Psoas muscle (tissue), 7 donors: ENCODE measurements at regions not wholly inside any gene's neighbourhood (a gene's known extent, or its start where the extent isn't known, plus 50 kb on each side); places are given as distances from the start of the nearest gene placed in this dataset.

Experiments
- ATAC-seq, 4 donors: fragments of 200-7000 bp; cut with Tn5 transposase; one replicate each; pipeline ENCODE4 v1.9.1; 2020; ENCODE audit warnings: moderate library complexity in 3 of 4, mild to moderate bottlenecking in 2 of 4
- DNase-seq, 2 donors: peaks; one replicate each; pipeline ENCODE4 v3.0.0-alpha.2; 2020
- H3K27ac ChIP-seq: fragments of 200-600 bp; one replicate; pipeline ENCODE4 v1.8.0; 2022
- H3K27me3 ChIP-seq, 3 donors: fragments of 200-600 bp in 1 of 3; one replicate each; pipeline versions ENCODE4 v1.6.1 to v1.8.0; 2013 to 2022; ENCODE audit warnings: low read length in 2 of 3, mild to moderate bottlenecking in 2 of 3, moderate library complexity in 1 of 3; ENCODE audit not compliant: insufficient read depth in 3 of 3
- H3K36me3 ChIP-seq, 2 donors: fragments of 200-600 bp in 1 of 2; one replicate each; pipeline versions ENCODE4 v1.6.1 to v1.8.0; 2013 to 2022; ENCODE audit warnings: low read depth in 1 of 2, mild to moderate bottlenecking in 1 of 2, moderate library complexity in 1 of 2; ENCODE audit not compliant: insufficient read depth in 1 of 2
- H3K4me1 ChIP-seq: fragments of 200-600 bp; one replicate; pipeline ENCODE4 v1.8.0; 2022
- H3K4me3 ChIP-seq: fragments of 200-600 bp; one replicate; pipeline ENCODE4 v1.8.0; 2022; ENCODE audit warnings: mild to moderate bottlenecking
- H3K9me3 ChIP-seq: fragments of 200-600 bp; one replicate; pipeline ENCODE4 v1.8.0; 2022
- WGBS, 3 donors: extraction: QIAGEN DNeasy Blood & Tissue Kit; methylation state at CpG; one replicate each; pipeline versions ENCODE4 v1.1.6 to v1.1.7; 2013; 5-methylcytosine and 5-hydroxymethylcytosine counted together
- intact Hi-C, 2 donors: fragments of 100-400 bp; cut with DNase I; formaldehyde crosslinking; loops; one replicate each; pipeline versions ENCODE4 v1.11.0 to v1.14.2; 2022
- TF ChIP-seq, protein P1 (sequence below): fragments of 200-600 bp; IDR thresholded peaks from one replicate; pipeline ENCODE4 v1.8.0; 2022; ENCODE audit warnings: antibody characterized with exemption
- donor health status: healthy with polysubstance abuse.
- donor health status: DM: no; HTN: no; CAD: no; lungs with moderate emphysema.
- donor health status: Bipolar disorder and iron deficiency.
- donor health status: healthy.
- donor health status: DM: yes; HTN: yes; CAD: no.
- donor health status: DM: no; HTN: no; CAD: no.
- donor health status: DM: yes; HTN: yes; CAD: no.

DNA sequence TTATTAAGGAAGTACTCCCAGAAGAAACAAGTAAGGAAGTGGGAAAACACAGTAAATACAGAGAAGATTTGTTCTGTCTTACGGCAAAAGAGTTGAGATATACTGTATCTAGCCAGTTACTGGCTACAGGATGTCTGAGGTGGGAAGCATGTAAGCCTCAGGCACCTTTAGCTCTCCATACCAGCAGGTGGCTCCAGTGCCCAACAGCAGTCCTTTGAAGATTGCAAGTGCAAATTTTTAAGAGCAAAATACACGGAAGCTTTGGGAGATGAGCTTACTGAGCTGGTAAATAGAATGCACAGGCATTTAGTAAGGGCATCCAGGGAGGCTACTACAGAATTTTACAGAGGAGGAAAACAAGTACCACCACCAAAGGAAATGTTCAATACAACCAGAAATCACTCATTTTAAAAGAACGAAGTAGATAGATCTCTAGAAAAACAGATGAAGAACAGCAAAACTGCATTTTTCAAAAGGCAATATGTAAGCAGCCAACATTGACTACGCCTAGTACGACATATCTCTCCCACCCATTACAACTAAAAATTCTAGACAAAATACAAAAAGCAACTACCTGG, 57.9 kb upstream of the VSTM2B start:
- H3K9me3 ChIP-seq = peaks cover 4% of the 10 kb centered on the region
- no peaks in the 10 kb centered on the region for H3K27me3 ChIP-seq
- no peak overlapping the region for H3K4me3 ChIP-seq
- TF ChIP-seq, protein P1, sequence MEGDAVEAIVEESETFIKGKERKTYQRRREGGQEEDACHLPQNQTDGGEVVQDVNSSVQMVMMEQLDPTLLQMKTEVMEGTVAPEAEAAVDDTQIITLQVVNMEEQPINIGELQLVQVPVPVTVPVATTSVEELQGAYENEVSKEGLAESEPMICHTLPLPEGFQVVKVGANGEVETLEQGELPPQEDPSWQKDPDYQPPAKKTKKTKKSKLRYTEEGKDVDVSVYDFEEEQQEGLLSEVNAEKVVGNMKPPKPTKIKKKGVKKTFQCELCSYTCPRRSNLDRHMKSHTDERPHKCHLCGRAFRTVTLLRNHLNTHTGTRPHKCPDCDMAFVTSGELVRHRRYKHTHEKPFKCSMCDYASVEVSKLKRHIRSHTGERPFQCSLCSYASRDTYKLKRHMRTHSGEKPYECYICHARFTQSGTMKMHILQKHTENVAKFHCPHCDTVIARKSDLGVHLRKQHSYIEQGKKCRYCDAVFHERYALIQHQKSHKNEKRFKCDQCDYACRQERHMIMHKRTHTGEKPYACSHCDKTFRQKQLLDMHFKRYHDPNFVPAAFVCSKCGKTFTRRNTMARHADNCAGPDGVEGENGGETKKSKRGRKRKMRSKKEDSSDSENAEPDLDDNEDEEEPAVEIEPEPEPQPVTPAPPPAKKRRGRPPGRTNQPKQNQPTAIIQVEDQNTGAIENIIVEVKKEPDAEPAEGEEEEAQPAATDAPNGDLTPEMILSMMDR = no peak
- H3K27ac ChIP-seq = no peak overlapping the region
- WGBS, 3 donors = 56 to 64% (median 63%) methylated on average over 5 of the region's 5 CpGs
- intact Hi-C loops = no loop called here
- H3K4me1 ChIP-seq = no peaks in the 10 kb centered on the region
- ATAC-seq = no peak
- H3K36me3 ChIP-seq = no peaks in the 10 kb centered on the region
- DNase-seq = no peak

DNA sequence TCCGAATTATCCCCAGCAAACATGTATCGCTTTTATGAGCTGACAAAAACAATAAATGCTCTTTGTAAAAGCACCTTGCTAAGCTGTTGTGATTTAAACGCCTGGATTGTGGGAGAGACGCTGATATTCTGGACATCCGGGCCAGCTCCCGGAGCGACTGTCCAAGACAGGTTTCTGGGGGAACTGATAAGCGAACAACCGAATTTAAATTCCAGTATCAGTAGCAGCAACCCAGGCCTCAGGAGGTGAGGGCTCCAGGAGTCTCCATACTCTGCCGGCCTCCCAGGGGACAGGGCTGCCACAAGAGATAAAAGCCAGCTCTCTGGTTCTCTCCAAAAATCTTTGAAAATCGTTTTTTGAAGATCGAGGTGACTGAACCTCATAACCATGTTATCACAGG, 50.3 kb upstream of the VSTM2B start:
- Histone ChIP-seq H3K36me3 (no peaks in the 10 kb centered on the region), H3K9me3 (no peaks in the 10 kb centered on the region), H3K27me3 (peaks cover 0 to 8% (median 3%) of the 10 kb centered on the region in 3 donors), H3K4me3 (no peak overlapping the region), H3K4me1 (no peaks in the 10 kb centered on the region), H3K27ac (no peak overlapping the region)
- ATAC-seq (no peak), DNase-seq (no peak)
- intact Hi-C loops = no loop called here
- TF ChIP-seq, protein P1 = no peak
- 76 to 80% (median 78%) methylated on average over 12 of the region's 12 CpGs for WGBS, 3 donors
